CD4-positive, alpha-beta T cell treated with Interleukin-4 for 1 hour (primary cell): ENCODE measurements at regions not wholly inside any gene's neighbourhood (a gene's known extent, or its start where the extent isn't known, plus 50 kb on each side); places are given as distances from the start of the nearest gene placed in this dataset.

Source experiments
- DNase-seq, 2 donors: peaks; one replicate each; pipeline ENCODE4 v3.0.0-alpha.2; 2020 to 2022

DNA sequence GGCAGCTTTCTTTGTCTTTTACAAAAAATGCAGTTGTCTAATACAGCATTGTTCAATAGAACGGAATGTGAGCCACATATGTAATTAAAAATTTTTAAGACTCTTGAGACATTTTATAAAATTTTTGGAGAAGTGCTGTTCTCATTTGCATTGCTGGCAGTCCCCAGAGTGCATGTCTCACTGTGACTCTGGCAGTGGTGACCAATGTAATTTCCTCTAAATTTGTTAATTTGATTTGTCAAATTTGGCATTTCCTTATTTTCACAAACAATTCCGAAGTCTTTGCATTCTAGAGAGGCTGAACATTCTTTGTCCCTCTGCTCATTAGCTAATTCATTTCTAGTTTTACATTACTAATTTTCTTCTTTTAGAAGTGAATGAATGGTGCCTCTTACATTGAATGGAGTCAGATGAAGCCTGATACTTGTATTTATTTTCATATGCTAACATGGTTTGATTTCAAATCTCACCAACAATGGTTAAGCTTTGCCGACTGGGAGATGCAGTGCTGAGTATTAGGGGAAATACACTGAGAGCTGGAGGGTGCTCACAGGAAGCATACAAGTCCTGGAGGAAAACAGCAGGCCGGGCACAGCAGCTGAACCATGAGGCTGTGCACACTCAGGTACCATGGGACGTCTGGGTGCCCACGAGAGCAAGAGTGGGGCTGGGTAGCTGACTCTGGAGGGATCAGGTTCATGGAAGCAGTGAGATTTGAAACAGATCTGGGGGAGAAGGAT lies 68.5 kb upstream of the ARMC2 start:
- DNase-seq: peak in 1 of 2 donors; percentile 19

DNA sequence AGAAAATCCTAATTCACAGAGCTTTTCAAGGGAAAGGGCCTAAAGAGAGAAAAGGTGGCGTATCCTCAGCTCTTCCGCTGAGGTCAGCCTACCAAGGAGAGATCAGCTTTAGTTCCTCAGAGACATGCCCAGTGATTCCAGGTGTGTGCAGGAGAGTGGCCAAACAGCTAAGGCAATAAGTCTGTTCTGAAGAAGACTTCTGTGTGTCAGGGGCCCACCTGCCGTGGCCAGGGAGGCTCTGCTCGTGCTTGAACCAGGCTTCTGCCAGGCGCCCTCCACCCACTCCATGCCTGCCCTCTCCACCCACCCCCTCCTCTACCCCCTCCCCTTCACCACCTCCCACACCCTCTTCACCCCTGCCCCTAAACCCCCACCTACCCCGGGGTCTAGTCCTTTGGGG lies 67.4 kb upstream of the ARMC2 start:
- no peak for DNase-seq

DNA sequence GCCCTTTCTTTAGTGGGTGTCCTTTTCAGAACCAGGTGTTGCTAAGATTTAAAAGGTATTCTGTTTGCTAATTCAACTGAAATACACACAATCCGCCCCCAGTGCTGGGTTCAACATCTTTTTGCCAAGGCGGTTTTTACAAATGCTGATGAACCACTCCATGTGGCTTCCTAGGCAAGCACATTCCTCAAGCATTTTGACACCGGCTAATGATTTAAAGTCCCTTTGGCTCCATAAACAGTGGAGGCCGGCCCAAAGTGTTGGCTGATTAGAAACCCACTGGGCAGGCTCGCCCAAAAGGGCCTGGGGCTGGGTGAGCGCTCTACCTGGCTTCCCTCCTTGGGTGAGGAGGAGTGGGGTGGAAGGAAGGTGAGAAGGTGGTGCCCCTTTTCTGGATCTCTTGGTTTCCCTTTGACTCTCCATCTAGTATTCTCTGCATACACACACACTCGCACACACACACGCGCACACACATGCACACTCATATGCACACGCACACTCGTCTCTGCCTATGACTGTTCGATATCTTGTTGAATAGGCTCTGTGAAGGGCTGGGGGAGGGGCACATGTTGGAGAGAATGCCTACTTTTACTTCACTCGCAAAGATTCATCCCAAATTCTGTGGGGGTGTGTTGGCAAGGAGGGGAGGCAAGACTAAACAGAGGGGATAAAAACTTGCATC lies 66.7 kb upstream of the ARMC2 start:
- DNase-seq: no peak

DNA sequence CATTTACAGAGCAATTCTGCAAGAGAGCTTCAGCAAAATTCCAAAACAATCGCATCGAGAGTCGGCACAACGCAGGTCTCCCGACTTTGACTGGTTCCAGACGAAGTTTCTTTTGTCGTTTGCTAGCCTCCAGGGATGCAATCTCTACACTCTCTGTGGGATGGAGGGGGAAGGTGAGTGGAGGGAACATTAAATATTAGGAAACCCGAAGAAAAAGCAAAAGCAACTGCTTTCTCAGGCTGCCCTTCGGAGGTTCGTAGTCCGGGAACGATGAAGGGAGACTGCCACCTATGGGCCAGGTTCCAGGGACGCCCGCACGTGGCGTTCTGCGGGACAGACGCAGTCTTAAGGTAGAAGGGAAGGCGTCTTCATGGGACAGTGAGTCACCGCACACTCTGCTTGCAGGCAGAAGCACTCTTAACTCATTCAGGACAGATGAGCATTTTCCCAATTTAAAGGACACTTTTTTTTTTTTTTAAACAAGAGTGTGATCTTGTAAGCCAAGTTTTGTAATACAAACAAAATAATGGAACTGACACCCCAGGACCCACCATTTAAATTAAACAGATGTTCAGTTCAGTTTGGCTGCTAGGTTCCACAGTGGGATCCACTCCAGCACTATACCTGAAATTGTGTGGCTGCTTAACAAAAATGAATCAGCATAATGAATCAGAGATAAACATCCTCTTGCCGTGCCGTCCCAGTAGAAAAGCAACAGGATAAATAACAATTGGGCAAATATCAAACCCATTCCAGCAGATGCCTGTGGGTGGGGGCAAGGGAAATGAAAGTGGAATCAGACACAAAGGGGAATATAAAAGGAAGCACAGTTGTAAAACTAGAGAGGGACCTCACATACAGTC lies 65.8 kb upstream of the ARMC2 start:
- DNase-seq: peak; percentile 78 to 84

DNA sequence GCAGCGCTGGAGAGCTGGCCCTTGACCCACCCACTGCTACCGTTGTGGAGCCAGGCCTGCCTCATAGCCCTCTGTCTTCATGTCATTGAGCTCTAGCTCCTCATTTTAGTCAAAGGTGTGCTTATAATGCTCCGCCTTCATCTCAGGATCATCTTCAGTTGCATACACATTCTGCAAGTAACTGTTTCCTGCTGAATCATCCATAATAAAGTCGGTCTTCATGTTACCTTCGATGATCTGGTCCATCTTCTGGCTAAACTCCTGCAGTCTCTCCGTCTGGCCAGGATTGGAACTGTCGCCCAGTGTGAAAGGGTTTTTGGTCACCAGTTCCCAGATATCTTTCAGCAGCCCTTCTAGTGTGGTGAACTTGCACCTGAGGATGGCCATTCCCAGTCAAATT lies 62.6 kb upstream of the ARMC2 start:
- DNase-seq: no peak

DNA sequence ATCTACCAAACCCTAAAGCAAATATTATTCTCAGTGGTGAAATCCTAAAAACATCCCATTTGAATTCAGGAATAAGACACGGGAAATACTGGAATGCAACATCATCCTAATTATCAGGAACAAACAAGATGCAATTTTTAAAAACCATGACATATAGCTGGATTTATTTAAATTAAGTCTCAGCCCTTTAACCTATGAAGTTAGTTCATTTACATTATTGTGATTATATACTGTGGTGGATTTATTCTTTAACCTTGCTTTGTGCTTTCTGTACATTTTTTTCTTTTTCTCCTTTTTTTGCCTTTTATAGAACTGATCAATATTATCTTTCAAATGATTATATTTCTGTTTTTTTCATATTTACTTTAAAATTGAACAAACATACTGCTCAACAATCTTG lies 59.8 kb upstream of the ARMC2 start:
- no peak for DNase-seq

DNA sequence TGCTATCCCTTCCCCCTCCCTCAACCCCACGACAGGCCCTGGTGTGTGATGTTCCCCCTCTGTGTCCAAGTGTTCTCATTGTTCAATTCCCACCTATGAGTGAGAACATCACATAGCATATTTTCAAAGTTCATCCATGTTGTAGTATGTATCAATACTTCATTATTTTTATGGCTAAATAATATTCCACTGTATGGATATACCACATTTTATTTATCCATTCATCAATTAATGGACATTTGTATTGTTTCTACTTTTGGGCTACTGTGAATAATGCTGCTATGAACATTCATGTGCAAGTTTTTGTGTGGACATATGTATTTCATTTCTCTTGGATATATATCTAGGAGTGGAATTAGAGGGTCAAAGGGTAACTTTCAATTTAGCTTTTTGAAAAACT lies 58.7 kb upstream of the ARMC2 start:
- no peak for DNase-seq

DNA sequence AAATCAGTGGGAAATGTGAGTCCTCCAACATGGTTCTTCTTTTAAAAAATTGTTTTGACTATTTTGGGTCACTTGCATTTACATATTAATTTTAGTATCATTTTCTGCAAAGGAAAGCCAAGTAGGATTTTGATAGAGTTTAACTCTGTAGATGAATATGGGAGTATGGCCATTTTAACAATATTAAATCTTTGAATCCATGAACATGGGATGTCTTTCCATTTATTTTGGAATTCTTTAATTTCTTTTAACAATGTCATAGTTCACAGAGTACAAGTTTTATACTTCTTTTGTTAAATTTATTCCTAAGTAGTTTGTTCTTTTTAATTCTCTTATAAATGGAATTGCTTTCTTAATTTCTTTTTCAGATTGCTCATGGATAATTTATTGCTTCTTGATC lies 56.5 kb upstream of the ARMC2 start:
- DNase-seq: no peak

DNA sequence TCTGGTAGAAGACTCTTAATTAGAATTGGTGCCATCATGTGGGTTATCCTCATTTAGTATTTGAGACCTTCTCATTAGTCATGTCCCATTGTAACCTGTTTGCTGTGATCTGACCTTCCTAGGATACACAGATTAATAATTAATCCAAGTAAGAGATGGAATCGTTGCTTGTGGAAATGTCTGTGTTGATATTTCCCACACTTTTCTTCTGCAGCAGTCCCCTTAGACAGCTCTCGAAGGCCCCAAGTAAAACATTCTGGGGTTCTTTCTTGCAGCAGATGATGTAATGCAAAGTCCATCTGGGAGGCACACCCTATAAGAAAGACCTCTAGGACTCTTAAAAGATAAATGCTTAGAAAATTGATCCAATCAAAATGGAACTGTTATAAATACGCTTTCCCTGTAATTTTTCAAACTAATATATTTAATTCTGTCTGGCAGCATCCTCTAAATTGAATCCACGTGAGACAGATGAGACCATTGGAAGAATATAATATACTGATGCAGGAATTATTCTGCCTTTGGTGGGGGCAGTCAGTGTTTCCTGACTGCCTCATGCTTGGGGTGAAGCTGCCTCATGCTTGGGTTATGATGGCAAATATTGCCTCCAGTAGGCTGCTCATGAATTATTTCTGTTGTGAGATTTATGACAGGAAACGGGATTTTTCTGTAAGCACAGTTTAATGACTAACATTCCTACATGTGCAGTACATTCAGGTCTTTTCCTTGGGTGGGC lies 54.5 kb upstream of the ARMC2 start:
- no peak for DNase-seq

DNA sequence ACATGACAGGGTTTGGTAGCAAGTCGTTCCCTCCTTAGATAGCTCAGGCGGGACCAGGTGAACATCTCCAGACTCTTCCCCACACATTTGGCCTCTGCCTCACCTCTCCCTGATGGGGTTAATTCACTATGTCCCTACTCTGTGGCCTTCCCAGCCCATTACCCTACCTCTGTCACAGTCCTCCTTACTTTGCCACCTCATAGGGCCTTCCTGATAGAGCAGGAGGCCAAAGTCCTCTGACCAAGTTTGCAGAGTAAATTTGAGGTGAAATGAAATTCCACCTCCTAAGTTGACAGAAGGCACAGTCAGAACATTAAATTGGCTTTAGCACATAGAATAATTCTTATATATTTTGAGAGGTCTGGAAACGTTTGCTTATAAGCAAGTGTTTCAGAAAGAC lies 53.1 kb upstream of the ARMC2 start:
- DNase-seq: no peak

DNA sequence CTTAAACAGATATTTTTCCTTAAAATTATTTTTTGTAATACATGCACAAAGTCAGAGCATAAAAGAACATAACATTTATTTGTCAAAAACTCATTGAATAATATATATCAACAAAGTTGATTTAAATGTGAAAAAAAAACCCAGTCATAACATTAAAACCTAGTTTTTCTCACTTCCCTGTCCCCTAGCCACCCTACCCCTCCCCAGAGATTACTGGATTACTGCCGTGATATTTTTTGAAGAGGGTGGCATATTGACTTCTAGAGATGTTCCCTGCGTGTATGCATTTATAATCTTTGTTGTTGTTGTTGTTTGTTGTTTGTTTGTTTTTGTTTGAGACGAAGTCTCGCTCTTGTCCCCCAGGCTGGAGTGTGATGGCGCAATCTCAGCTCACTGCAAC lies 52.4 kb upstream of the ARMC2 start:
- DNase-seq: no peak

DNA sequence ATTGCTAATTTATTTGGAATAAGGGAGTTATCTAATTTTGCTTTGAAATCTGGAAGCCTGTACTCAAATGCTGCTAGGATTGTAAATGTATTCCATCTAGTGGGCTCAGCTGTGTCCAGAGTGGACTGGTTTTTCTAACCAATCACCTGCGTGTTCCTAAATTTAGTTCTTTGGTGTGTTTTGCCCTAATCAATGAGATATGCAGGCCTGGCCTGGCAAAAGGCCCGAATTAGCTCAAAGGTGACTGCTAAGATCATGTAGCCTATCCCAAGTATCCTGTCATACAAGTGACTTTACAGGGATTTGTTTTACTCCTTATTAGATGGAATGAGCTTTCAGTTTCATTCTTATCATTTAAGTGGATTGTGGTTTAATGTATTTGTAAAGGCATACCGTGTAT lies 51.3 kb upstream of the ARMC2 start:
- DNase-seq: no peak

DNA sequence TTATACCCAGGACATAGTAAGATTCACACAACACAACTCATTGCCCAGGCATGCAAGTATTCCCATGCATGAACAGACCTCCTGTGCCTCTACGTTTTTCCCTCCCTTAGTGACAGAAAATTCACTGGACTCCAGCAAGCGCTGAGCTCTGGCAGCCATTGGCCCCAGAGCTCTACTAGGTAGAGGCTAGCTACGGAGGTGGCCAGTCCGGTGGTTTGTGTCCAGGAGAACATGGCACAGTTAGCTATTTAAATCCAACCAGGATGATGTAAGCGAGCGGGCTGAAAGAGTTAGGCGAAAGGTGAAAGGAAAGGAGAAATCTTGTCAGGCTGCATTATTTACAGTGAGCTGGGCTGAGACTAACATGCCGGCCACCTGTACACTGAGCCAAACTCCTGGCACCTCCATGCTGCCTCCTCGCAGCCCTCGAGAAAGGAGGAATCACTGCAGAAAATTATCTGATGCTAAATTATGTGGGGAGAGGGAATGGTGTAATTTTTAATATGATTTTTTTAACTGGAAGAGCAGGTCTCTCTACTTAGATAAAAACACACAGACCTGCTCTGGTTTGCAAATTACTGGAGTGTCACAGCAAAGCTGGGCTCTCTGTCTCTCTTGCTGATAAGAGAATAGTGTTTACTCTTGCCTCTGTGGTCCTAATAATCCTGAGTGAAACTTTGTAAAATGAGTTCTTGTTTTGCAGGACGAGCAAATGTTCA lies 50.1 kb upstream of the ARMC2 start:
- no peak for DNase-seq
